Stimulated activated CD4-positive, alpha-beta T cell treated with anti-CD3 and anti-CD28 coated beads, TNF-alpha, amount 100 ng/mL, for 48 hours (primary cell): ENCODE measurements at regions not wholly inside any gene's neighbourhood (a gene's known extent, or its start where the extent isn't known, plus 50 kb on each side); places are given as distances from the start of the nearest gene placed in this dataset.

Source experiments
- DNase-seq, 3 donors: peaks; one replicate each; pipeline ENCODE4 v3.0.0-alpha.2; 2020; ENCODE audit warnings: low read depth in 3 of 3

GRCh38 chr12:65517656-65518210, 239.2 kb downstream of the MSRB3 start:
- DNase-seq = no peak

GRCh38 chr12:65518771-65519170, 240.3 kb downstream of the MSRB3 start:
- DNase-seq = no peak

- DNase-seq = no peak
Observed at GRCh38 chr12:65520658-65521057, 242.2 kb downstream of the MSRB3 start.

DNA sequence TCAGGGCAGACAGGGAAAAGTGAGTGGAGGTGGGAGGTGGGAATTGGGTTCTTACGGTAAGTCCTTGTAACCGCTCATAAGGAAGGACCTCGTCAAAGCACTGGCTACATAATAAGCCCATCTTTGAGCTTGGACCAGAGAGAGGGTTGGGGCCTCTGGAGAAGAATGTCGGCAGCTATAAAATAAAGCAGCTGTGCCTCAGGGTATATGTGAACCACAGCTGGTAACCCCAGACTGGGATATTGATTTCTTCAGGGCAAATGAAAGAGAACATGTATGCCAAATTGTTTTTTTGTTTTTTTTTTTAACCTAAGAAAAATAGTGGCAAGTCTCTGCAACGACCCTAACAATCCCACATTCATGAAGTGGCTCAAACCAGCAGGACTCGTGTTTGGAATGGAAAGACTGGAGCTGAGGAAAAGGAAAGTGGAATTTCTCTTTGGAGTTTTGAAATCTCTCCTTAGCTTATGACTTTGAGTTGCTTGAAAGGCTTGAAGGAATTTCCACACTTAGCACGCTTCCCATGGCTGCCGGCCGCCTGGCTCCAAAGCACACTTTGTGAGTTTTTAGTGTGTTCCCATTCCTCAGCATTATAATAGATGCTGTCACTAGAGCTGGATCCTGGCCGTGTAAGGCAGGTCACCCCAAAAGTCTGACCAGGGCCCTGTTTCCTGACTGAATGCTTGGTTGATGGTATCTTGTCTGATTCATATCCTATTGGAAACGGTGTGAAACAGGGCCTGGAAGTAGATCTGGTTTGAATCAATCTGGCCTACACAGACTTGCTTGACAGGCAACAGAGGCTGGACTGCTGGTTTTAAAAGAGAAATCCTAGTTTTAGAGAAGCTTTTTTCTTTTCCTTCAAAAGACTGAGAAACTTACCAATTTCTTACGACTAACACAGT, 244.7 kb downstream of the MSRB3 start:
- no peak for DNase-seq

DNA sequence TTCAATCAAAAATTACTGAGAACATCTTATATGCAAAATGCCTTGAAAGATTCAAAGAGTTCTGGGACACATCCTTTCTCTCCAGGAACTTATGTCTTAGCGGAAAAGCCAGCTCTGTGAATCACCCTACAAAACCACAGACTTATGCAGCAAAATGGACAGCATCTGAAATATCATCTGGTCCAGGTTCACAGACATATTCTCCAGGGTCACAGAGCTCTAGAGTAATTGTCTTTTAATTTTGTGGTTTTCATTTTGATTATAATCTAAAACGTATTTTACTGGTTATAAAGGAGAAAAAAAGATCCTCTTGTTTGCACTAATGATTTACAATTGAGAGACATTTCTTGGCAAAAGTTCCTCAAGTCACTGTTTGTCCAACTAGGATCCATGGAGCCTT, 246.2 kb downstream of the MSRB3 start:
- DNase-seq = no peak

- no peak for DNase-seq
Observed at GRCh38 chr12:65525491-65526141, 247.1 kb downstream of the MSRB3 start.

- no peak for DNase-seq
Observed at GRCh38 chr12:65526311-65526710, 247.8 kb downstream of the MSRB3 start.

DNA sequence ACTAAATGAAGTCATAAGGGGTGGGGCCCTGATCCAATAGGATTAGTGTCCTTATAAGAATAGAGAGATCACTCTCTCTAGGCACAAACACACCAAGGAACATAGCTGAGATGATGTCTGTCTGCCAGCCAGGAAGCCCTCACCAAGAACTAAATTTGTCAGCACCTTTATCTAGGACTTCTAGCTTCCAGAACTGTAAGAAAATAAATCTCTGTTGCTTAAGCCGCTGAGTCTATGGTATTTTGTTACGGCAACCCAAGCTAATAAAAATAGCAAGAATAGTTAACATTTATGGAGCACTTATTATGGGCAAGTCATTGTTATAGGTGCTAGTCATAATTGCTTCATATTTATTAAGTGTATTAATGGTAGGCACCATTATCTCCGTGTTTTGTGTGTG, 249.6 kb downstream of the MSRB3 start:
- no peak for DNase-seq

DNA sequence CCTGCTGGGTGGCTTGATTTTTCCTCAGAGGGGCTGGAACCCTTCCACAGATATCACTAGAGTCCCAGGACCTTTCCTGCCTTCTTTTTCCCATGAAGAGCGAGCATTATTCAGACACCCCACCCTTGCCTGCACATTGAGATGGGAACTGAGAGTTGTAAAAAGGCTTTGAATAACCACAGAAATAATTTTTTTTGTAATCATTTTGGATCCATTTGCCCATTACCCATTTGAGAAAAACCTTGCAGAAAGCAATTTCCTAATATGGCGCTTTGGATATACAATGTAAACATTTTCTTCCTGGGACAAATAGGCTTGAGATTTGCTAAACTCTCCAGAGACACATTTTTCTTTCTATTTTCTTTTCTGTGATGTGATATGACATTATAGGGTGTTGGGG, 250.6 kb downstream of the MSRB3 start:
- DNase-seq = no peak

GRCh38 chr12:65529771-65530435, 251.4 kb downstream of the MSRB3 start:
- DNase-seq = no peak

DNA sequence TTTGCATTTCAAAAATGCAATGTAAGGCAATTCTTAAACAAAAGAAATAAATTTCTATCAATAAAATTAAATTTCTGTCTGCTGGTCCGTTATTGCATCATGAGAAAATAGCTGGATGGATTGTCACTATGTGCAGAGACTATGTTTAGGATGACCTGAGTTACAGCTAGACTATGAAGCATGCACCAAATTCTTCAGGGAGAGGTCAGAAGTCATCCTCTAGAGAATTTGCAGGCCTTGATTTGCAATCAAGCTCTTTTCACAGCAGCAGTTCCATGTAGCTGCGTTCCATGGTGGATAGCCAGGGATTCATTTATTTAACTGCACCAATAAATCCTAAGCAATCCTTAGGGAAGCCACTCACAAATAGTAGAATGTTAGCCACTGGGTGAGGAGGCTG, 253.7 kb downstream of the MSRB3 start:
- DNase-seq = no peak

GRCh38 chr12:65532764-65533163, 254.3 kb downstream of the MSRB3 start:
- no peak for DNase-seq

DNA sequence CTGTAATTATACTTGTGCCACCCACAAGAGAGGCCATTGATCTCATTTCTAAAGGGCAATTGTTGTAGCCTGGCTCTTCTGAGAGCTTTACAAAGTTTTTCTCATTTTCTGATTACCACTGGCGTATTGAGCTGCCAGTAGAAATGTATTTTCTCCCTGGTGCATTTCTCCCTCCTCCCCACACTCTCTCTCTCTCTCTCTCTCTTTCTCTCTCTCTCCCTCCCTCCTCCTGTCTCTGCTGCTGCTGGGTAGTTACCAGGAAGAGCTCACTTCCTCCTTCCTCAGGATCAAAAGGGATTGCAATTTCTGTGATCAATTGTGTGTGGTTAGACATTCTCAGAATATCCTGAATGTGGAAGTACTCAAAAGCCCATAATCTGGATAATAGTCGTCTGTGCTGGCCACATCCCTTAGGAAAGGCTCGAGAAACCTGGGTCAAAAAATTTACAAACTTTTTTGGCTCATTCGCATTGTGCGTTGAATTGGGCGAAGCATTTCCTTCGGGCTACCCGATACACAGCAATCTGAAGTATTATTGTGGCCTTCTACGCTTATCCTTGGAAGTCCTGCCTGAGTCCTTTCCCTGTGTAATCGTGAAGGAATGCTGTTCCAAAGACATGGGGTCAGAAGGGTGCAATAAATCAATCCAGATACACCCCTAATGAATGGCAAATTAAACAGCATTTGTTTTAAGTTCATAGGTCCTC, 254.8 kb downstream of the MSRB3 start:
- no peak for DNase-seq

GRCh38 chr12:65534238-65534841, 255.9 kb downstream of the MSRB3 start:
- no peak for DNase-seq

GRCh38 chr12:65535946-65536345, 257.5 kb downstream of the MSRB3 start:
- no peak for DNase-seq

DNA sequence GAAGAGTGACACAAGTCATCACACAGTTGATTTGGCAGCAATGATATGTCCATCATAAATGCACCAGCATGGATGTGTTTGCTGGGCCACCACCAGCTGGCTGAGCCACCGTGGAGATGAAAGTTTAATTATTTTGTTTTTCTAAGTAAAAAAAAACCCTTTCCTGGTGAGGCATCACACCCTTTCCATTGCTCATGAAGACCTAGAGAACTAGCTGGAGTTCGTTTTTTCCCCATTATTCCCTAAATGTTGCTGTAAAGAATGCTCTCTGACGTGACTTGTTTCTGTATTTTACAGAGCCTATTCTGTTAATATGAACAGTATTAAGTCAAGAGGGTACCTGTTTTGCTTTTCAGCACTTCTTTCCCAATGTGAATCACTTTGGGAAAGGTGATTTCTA, 257.9 kb downstream of the MSRB3 start:
- DNase-seq = no peak

- DNase-seq = no peak
Observed at GRCh38 chr12:65536876-65537681, 258.6 kb downstream of the MSRB3 start.

GRCh38 chr12:65537978-65538377, 259.5 kb downstream of the MSRB3 start:
- DNase-seq = no peak

DNA sequence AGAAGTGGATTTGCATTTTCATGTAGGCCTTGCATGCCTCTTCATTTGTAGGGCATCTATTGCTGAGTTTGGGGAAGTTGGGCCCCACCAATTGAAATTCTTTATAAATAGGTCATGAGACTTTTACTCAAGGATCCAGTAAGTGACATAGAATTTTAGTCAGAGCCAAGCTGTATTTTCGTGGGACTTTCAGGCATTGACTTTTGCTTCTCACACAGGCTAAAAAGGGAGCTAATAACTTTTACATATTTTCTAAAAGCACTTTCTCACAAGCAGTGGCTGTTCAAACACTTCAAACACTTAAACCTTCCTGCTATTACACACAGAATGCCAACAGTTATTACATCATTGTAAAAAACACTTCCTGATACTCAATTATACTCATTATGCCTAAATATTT, 260.5 kb downstream of the MSRB3 start:
- no peak for DNase-seq

- DNase-seq = no peak
Observed at GRCh38 chr12:65540140-65540539, 261.7 kb downstream of the MSRB3 start.

DNA sequence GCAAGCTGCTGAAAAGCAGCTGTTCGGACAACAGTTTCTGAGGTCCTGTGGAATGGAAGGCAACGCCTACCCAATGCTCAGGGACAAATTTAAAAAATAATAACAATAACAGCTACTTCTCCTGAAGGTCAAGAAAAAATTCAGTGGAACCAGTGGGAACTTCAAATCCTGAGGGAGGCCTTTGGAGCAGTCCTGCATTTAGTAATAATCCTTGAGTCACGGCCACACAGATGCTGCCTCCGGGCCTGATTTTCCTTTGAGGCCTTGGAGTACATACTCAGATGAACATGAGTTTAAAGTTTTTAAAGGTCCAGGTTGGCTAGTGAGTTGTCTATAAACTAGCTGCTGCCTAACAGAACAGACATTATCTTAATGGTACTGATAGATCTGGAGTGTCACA, 268.0 kb downstream of the MSRB3 start:
- DNase-seq = no peak
